ENCODE measurements at regions not wholly inside any gene's neighbourhood (a gene's known extent, or its start where the extent isn't known, plus 50 kb on each side); places are given as distances from the start of the nearest gene placed in this dataset.

- H3K4me2 ChIP-seq = no peak overlapping the region
- TF ChIP-seq MAFK (IDR thresholded peaks at IDR 0.05; ENCODE audit: partially characterized antibody) (no peak), JUN (IDR thresholded peaks at IDR 0.05) (no peak), PHF8 (IDR thresholded peaks at IDR 0.05; ENCODE audit: borderline replicate concordance, low read depth) (no peak), ZNF302 (CRISPR knock-in tag; IDR thresholded peaks at IDR 0.05) (no peak), RAD21 (conservative IDR thresholded peaks at IDR 0.05 in 1 of 2, IDR thresholded peaks at IDR 0.05 in 1 of 2) (no peak), BCL3 (IDR thresholded peaks at IDR 0.05) (no peak), ELK1 (IDR thresholded peaks at IDR 0.05; ENCODE audit: low read depth, low read length) (no peak), RFX5 (IDR thresholded peaks at IDR 0.05) (no peak), HES2 (IDR thresholded peaks at IDR 0.05) (no peak), ZSCAN20 (CRISPR knock-in tag; IDR thresholded peaks at IDR 0.05) (no peak), HMGXB4 (CRISPR knock-in tag; IDR thresholded peaks at IDR 0.05; ENCODE audit: borderline replicate concordance) (no peak), TP53 (CRISPR knock-in tag; IDR thresholded peaks at IDR 0.05) (no peak), MYC (IDR thresholded peaks at IDR 0.05; ENCODE audit: borderline replicate concordance, low read length) (no peak), BHLHE40 (IDR thresholded peaks at IDR 0.05; ENCODE audit: low read depth, low read length) (no peak), SMC3 (IDR thresholded peaks at IDR 0.05) (no peak), POLR2AphosphoS2 (conservative IDR thresholded peaks at IDR 0.05; ENCODE audit: low read length) (no peak), EP300 (IDR thresholded peaks at IDR 0.05) (no peak), REST (IDR thresholded peaks at IDR 0.05) (no peak), USF2 (IDR thresholded peaks at IDR 0.05) (no peak), KDM1A (IDR thresholded peaks at IDR 0.05; ENCODE audit: low read depth) (no peak)
- DNase-seq (ENCODE audit: low read depth in 1 of 2, low spot score in 1 of 2) (no peak), FAIRE-seq (no peak), ATAC-seq (no peak)
- ChIA-PET CTCF (no interaction called here), POLR2A (no interaction called here)
- H3K9me3 ChIP-seq = no peaks in the 10 kb centered on the region
- no peak overlapping the region for H3K4me3 ChIP-seq
- no peak overlapping the region for H3K27ac ChIP-seq
- H3K4me1 ChIP-seq = no peaks in the 10 kb centered on the region
- 71% methylated on average over 2 of the region's 2 CpGs for WGBS (ENCODE audit: missing lambda C conversion rate)
Observed at GRCh38 chr13:83722443-83722842, 159.8 kb downstream of the SLITRK1 start.

All from A549 (cell line).